DMS 273 (cell line): ENCODE measurements at regions not wholly inside any gene's neighbourhood (a gene's known extent, or its start where the extent isn't known, plus 50 kb on each side); places are given as distances from the start of the nearest gene placed in this dataset.
A peak's percentile ranks its signal among the peaks of the same experiment; 100 is the strongest.

ENCODE experiments used
- DNase-seq: peaks from one replicate; lab custom pipeline; 2025; ENCODE audit not compliant: unreplicated experiment; lab: John Stamatoyannopoulos, UW

DNA sequence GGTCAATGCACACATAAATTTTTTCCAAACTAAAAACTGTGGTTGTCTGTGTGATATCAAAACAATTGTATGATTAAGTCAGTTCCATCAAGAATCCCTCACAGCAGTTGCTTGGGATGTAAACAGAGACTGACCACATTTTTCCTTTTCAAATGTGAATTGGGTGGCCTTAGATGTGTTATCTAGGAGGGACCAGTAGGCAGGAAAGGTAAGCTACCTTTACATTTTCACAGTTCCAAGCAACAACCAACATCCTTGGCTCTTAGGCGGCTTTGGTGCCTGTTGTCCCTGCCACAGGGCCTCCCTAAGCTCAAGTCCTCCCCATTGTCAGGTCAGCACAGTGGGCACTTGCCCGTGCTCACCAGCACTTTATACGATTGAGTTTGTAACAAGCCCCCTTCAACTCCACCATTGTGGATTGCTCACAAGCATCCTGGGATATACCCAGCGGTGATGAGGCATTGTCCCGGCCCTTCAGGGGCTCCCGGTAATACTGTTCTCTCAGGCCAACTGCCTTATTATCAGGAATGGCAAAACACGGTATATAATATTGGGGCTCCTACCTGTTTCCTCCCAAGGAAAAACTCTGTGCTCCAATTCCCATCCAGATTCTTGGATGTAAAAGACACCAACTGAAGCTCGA lies 114.9 kb upstream of the ANKRD1 start:
- DNase-seq, result no peak

GRCh38 chr10:91036807-91037411 lies 116.0 kb upstream of the ANKRD1 start:
- DNase-seq, result peak; percentile 36

GRCh38 chr10:91038971-91039370 lies 118.1 kb upstream of the ANKRD1 start:
- no peak for DNase-seq

DNA sequence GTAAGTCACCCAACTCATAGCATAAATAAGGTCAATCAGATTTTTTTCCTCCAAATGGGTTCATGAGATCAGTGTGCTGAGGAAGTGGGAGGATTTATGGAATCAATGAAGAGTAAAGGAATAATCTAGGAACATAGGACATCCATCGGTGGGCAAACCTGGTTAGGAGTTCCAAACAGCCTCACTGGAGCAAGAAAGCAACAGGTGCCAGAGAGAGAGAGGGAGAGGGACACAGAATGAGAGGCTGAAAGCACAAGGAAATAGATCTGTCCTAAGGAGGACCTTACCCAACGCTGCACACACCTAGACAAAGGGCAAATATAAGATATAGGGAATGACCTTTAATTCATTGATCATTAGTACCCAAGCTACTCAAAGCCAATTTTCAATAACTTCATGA lies 119.5 kb upstream of the ANKRD1 start:
- DNase-seq, result no peak

- DNase-seq, result peak; percentile 75
Measured at GRCh38 chr10:91042069-91042468, 121.2 kb upstream of the ANKRD1 start.

- DNase-seq, result peak; percentile 73
Measured at GRCh38 chr10:91043173-91043910, 122.5 kb upstream of the ANKRD1 start.

DNA sequence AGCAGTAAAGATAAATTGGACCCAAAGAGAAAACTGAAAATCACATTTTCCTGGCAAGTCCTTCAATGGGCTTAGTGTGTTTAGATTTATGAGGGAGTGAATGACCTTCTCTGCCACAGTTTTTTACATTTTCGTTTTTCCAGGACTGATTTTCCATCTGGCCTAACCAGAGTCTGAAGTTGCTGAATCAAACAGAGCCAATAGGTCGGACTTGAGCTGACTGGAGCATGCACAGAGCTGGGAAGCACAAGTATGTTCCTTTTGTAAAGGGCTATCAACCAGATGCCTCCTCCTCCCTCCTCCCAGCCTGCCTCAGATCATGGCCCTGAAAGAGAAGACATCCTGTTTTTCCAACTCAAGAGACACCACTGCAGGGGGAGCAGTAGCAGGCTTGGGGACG lies 126.0 kb upstream of the ANKRD1 start:
- DNase-seq, result peak; percentile 7

GRCh38 chr10:91048380-91048779 lies 127.5 kb upstream of the ANKRD1 start:
- DNase-seq, result no peak

DNA sequence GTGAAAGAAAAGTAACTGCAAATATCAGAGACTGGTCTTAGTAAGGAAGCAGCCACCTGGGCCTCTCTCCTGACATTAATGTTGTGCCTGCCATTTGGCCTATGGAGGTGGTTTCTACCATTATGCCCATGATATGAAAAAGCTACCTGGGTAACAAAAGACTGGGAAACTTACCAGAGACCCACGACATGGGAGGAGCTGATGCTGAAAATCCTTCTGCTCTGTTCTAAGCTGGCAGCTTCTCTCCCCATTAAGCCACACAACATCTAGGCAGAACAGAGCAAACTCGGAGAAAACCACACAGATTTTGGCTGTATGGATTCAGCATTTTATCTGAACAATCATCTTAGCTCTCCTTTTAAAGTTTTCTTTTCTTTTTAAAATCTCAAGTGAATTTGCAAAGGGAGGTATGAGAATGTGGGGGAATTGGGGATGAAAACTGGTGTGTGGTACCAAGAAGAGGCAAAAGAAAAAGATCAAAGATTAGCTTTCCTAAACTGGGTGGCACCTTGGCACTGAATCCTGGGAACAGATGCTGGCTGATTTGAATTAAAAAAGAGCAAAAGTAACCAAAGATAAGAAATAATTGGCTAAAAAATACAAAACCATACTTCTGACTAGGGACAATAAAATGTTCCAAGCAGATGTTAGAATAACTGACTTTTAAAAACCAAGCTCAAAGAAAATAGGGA lies 128.6 kb upstream of the ANKRD1 start:
- peak; percentile 63 for DNase-seq

DNA sequence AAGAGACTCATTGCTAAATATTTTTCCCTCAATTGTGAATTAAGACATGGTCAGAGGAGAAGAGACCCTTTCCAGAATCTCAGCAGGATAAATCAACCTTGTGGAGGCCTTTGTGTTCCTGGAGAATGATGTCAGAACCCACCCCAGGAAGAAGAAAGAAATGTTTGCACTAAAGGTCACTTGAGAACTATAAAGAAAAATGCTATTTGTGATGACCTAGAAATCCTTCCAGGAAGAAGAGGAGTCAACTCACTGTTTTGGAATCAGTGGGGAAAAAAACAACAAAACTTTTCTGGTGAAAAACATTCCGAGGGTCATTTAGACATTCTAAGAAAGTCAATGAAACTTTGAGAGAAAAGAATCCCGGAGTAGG lies 129.1 kb upstream of the ANKRD1 start:
- DNase-seq, result peak; percentile 49

- peak; percentile 53 for DNase-seq
Measured at GRCh38 chr10:91050371-91051034, 129.6 kb upstream of the ANKRD1 start.

GRCh38 chr10:91051829-91052228 lies 130.9 kb upstream of the ANKRD1 start:
- peak; percentile 87 for DNase-seq

DNA sequence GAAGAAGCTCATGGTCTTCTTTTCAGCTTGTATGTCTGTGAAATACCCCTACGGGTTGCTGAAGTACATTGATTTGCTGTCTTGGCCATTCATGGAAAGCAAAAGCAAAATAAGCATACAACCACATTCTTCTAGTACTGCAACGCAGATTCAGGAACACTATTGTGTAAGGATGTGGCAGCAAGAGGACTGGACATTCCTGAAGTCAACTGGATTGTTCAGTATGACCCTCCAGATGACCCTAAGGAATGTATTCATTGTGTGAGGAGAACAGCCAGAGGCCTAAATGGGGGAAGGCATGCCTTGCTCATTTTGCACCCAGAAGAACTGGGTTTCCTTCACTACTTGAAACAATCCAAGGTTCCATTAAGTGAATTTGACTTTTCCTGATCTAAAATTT lies 133.4 kb upstream of the ANKRD1 start:
- no peak for DNase-seq

DNA sequence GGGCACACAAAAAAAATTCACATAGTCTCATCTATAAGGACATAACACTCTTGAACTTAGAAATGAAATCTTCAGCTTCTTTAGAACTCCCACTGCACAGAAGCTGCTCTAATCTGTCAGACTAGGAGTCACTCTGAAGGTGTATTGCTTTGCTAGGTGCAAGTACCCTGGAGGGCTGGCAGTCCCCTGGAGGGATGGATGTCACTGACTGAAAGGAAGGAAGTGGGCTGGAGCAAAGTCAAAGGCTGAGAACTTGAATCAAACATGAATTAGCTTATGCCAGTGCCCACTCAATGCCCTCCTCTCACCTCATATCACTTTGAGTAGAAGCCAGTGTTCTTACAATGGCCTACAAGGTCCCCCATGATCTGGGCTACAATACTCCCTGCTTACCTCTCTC lies 140.3 kb upstream of the ANKRD1 start:
- no peak for DNase-seq

DNA sequence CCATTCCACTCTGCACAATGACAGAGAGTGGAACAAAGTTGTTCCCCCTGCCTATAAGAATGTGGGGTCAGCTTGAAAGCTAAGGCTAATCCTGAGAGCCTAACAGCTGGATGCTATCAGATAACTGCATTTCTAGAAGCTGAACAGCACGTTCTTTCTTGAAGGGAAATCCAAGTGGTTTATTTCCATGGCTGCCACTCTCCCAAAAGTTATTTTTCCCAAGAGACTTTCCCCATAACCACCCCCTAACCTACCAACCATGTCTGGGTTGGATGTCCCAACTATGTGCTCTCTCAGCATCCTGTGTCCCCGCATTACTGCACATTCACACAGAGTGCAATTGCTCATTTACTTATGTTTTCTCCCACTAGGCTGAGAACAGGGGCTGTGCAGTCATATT lies 140.7 kb upstream of the ANKRD1 start:
- DNase-seq, result peak; percentile 49

DNA sequence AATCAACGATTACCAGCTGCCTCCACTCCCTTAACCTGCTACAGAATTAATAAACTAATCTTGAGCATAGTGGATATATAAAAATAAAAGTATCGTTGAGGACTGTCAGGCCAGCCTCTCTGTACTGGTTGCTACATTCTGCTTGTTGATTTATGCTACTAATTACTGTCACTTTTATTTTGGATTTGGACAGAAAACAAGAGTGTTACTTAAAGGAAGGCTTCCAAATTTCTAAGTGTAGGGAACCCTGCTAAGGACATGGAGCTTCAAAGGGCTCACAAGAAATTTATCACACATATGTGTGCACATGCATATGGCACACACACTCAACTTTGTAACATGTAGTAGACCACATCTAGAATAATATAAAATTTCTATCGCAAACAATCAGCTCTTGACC lies 141.2 kb upstream of the ANKRD1 start:
- DNase-seq, result no peak

DNA sequence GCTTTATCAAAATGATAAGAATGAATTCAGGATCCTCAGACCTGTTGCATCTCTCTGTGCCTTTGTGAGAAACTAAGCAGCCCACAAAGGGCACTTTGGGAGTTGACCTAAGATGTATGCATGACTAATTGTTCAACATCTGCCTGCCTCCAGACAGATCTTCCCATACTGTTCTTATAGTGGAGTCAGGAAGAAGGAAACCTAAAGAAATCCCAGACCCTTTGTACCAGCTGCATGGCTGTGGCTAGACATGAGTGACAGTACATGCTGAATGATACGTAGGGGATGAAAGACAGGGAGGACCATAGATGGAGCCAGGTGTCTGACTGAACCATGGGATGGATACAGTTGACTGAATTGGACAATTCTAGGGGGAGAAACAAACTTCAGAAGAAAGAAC lies 148.7 kb upstream of the PCGF5 start:
- no peak for DNase-seq

GRCh38 chr10:91073286-91073979 lies 147.0 kb upstream of the PCGF5 start:
- no peak for DNase-seq

DNA sequence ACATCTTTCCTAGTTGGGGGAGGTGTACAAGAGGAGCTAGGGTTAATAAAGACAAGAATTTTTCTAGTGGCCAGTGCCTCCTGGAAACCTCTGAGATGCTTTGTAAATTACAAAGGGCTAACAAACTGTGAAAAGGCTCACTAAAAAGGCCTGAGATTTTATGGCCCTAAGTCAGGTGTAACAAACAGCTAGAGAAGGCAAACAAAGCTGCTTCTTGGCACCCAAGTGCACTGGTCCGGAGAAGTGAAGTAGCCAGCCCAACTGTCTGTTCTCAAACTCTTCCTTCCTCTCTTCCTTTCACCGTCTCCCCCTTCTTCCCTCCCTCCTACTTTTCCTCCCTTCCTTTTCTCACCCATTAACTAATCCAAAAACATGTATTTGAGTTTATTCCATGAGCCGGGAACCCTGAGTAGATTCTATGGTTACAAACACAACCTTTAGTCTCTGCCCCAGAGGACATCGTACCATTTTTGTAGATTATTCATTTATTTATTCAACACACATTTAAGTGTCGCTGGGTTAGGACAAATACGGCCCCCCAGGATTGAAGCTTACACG lies 143.4 kb upstream of the PCGF5 start:
- DNase-seq, result peak; percentile 5

DNA sequence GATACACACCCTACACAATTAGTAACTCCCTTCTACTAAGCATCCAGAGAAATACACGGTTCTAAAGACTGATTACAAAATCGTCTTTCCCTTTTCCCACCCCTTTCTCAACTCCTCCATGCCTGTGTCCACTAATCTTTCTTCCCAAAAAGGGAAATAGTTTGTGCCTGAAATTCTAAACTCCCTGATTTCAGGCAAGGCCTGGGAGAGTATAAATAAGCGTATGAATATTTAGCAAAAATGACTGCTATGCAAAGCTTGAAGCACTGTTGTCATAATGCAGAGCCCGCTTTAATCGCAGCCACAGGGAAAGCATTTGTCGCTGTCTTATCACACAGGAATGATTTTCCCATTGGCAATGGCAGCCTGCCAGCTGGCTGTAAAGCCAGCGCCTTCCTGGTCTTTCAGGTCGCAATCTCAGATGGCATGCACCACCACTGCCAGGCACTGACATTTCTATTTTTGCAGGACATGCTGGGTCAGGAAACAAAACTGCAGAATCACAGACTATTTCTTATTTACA lies 142.9 kb upstream of the PCGF5 start:
- DNase-seq, result peak; percentile 63
